ENCODE measurements at regions not wholly inside any gene's neighbourhood (a gene's known extent, or its start where the extent isn't known, plus 50 kb on each side); places are given as distances from the start of the nearest gene placed in this dataset.

DNA sequence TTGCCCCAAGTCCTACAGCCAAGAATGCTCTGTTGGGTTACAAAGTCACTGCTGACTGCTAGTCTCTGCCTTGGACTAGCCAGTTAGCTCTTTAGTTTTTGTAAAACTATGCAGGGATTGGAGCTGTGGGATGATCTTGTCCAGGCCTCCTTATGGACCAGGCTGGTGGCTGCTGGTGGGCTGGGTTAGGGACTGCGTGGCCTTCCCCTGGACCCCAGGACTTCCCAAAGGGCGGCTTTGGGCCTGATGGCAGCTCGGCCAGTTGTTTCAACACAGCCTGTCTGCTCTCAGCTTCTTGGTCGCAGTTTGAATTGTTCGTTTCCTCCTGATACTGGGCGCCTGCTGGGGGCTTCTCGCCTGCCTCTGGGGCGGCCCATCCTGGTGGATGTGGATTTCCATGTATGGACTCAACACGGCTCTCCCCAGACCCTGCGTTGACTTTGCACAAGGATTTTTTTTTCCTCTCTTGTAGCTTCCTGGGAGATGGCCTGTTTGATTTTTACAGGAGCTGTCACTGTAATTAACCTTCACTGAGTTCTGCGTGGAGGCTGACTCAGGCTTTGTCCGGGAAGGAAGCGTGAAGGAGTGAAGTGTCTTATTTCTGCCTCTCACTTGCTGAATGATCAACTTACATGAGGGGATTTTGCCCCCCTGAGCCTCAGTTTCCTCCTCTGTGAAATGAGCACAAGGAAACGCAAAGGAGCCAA is 91.9 kb upstream of the NEURL1B start:
- no peak for ATAC-seq
- H3K36me3 ChIP-seq (ENCODE audit: control insufficient read depth in 2 of 2, insufficient read depth in 2 of 2, low read length in 1 of 2), result no peaks in the 10 kb centered on the region
- ChIA-PET RAD21 (ENCODE audit: unreplicated experiment) (no interaction called here), CTCF (no interaction called here), POLR2A (no interaction called here), SMC1A (ENCODE audit: uncharacterized antibody, unreplicated experiment) (no interaction called here)
- H3K27me3 ChIP-seq (replicated peaks in 1 of 2; ENCODE audit: control insufficient read depth in 2 of 2, insufficient read depth in 2 of 2, low read length in 1 of 2), result peaks cover 0 to 3% of the 10 kb centered on the region in 2 experiments; a peak in 2 of 4 replicates
- no peak for FAIRE-seq
- H4K20me1 ChIP-seq (ENCODE audit: control insufficient read depth, insufficient read depth), result no peaks in the 10 kb centered on the region
- H3K79me2 ChIP-seq (ENCODE audit: control insufficient read depth, insufficient read depth, low read length), result no peaks in the 10 kb centered on the region
- no peaks in the 10 kb centered on the region for H3K9me3 ChIP-seq (replicated peaks; ENCODE audit: control insufficient read depth, insufficient read depth, low read length)
- H3K4me3 ChIP-seq, result no peak overlapping the region
- no peak overlapping the region for H3K9ac ChIP-seq (ENCODE audit: control insufficient read depth, insufficient read depth, low read length)
- in situ Hi-C loops (cut with MboI) (no loop called here), intact Hi-C loops (cut with micrococcal nuclease; ENCODE audit: unreplicated experiment) (no loop called here)
- H3K27ac ChIP-seq (ENCODE audit: control insufficient read depth, insufficient read depth), result no peak overlapping the region
- H3K4me2 ChIP-seq (ENCODE audit: control insufficient read depth, insufficient read depth), result no peak overlapping the region
- WGBS (ENCODE audit: insufficient coverage, insufficient replicate concordance, low lambda C conversion rate, missing lambda C conversion rate), result 19% methylated on average over 14 of the region's 14 CpGs
- H3K4me1 ChIP-seq (ENCODE audit: control insufficient read depth, insufficient read depth, low read length), result no peaks in the 10 kb centered on the region
- DNase-seq (ENCODE audit: low read depth, low spot score), result no peak
- no TSS peak for BruUV-seq (replicated peaks)
- no peak for TF ChIP-seq ESRRA (IDR thresholded peaks at IDR 0.05; ENCODE audit: low read length)
- TF ChIP-seq, protein P1, sequence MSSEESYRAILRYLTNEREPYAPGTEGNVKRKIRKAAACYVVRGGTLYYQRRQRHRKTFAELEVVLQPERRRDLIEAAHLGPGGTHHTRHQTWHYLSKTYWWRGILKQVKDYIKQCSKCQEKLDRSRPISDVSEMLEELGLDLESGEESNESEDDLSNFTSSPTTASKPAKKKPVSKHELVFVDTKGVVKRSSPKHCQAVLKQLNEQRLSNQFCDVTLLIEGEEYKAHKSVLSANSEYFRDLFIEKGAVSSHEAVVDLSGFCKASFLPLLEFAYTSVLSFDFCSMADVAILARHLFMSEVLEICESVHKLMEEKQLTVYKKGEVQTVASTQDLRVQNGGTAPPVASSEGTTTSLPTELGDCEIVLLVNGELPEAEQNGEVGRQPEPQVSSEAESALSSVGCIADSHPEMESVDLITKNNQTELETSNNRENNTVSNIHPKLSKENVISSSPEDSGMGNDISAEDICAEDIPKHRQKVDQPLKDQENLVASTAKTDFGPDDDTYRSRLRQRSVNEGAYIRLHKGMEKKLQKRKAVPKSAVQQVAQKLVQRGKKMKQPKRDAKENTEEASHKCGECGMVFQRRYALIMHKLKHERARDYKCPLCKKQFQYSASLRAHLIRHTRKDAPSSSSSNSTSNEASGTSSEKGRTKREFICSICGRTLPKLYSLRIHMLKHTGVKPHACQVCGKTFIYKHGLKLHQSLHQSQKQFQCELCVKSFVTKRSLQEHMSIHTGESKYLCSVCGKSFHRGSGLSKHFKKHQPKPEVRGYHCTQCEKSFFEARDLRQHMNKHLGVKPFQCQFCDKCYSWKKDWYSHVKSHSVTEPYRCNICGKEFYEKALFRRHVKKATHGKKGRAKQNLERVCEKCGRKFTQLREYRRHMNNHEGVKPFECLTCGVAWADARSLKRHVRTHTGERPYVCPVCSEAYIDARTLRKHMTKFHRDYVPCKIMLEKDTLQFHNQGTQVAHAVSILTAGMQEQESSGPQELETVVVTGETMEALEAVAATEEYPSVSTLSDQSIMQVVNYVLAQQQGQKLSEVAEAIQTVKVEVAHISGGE (CRISPR knock-in tag; IDR thresholded peaks at IDR 0.05), result no peak
- H2AFZ ChIP-seq (ENCODE audit: control insufficient read depth, low read depth, low read length), result no peak overlapping the region

DNA sequence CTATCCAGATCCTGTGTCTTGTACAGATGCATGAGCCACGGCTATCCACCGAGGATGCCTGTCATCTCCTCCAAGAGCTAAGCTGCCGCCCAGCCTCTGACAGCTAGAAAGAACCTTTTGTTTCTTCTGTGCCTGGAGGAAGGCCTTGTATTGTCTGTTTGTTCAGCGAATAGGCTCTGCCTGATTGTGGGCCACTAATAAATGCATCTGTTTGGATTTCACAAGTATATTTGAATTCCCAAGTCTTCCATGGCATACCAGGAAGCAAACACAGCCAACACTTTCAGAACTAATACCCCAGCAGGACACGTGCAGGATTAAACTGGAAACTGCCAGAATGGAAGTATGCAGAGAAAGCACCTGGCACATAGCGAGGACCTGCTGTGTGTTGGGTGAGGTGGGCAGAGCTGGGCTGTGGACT is 92.7 kb upstream of the NEURL1B start:
- in situ Hi-C loops (cut with MboI), result no loop called here
- TF ChIP-seq BCL11A (IDR thresholded peaks at IDR 0.05; ENCODE audit: low read depth, low read length) (no peak), CREM (IDR thresholded peaks at IDR 0.05; ENCODE audit: low read depth) (no peak), ZZZ3 (IDR thresholded peaks at IDR 0.05; ENCODE audit: control insufficient read depth, insufficient read length, low read depth) (no peak), JUNB (IDR thresholded peaks at IDR 0.05) (no peak), CBX3 (IDR thresholded peaks at IDR 0.05; ENCODE audit: borderline replicate concordance, low read depth) (no peak), SMC3 (IDR thresholded peaks at IDR 0.05; ENCODE audit: borderline replicate concordance, low read length) (no peak), ASH2L (IDR thresholded peaks at IDR 0.05; ENCODE audit: borderline replicate concordance, low read depth) (no peak)
- TF ChIP-seq, protein P2, sequence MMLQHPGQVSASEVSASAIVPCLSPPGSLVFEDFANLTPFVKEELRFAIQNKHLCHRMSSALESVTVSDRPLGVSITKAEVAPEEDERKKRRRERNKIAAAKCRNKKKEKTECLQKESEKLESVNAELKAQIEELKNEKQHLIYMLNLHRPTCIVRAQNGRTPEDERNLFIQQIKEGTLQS (IDR thresholded peaks at IDR 0.05; ENCODE audit: borderline replicate concordance, extremely low read depth, low read depth, low read length), result no peak
- TF ChIP-seq, protein P3, sequence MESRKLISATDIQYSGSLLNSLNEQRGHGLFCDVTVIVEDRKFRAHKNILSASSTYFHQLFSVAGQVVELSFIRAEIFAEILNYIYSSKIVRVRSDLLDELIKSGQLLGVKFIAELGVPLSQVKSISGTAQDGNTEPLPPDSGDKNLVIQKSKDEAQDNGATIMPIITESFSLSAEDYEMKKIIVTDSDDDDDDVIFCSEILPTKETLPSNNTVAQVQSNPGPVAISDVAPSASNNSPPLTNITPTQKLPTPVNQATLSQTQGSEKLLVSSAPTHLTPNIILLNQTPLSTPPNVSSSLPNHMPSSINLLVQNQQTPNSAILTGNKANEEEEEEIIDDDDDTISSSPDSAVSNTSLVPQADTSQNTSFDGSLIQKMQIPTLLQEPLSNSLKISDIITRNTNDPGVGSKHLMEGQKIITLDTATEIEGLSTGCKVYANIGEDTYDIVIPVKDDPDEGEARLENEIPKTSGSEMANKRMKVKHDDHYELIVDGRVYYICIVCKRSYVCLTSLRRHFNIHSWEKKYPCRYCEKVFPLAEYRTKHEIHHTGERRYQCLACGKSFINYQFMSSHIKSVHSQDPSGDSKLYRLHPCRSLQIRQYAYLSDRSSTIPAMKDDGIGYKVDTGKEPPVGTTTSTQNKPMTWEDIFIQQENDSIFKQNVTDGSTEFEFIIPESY (IDR thresholded peaks at IDR 0.05), result no peak

More for the DNA sequence above, 92.7 kb upstream of the NEURL1B start:
- DNase-seq (ENCODE audit: low read depth, low spot score), result no peak
- intact Hi-C loops (cut with micrococcal nuclease; ENCODE audit: unreplicated experiment), result no loop called here
- Histone ChIP-seq H3K4me1 (ENCODE audit: control insufficient read depth, insufficient read depth, low read length) (no peaks in the 10 kb centered on the region), H3K27me3 (replicated peaks in 1 of 2; ENCODE audit: control insufficient read depth in 2 of 2, insufficient read depth in 2 of 2, low read length in 1 of 2) (peaks cover 0 to 3% of the 10 kb centered on the region in 2 experiments; a peak in 2 of 4 replicates), H3K9me3 (replicated peaks; ENCODE audit: control insufficient read depth, insufficient read depth, low read length) (no peaks in the 10 kb centered on the region), H3K79me2 (ENCODE audit: control insufficient read depth, insufficient read depth, low read length) (no peaks in the 10 kb centered on the region), H4K20me1 (ENCODE audit: control insufficient read depth, insufficient read depth) (no peaks in the 10 kb centered on the region), H3K4me2 (ENCODE audit: control insufficient read depth, insufficient read depth) (no peak overlapping the region), H3K36me3 (ENCODE audit: control insufficient read depth in 2 of 2, insufficient read depth in 2 of 2, low read length in 1 of 2) (no peaks in the 10 kb centered on the region), H3K9ac (ENCODE audit: control insufficient read depth, insufficient read depth, low read length) (no peak overlapping the region), H2AFZ (ENCODE audit: control insufficient read depth, low read depth, low read length) (no peak overlapping the region), H3K27ac (ENCODE audit: control insufficient read depth, insufficient read depth) (no peak overlapping the region), H3K4me3 (no peak overlapping the region)
- BruUV-seq (replicated peaks), result no TSS peak
- ChIA-PET RAD21 (ENCODE audit: unreplicated experiment) (no interaction called here), CTCF (no interaction called here), SMC1A (ENCODE audit: uncharacterized antibody, unreplicated experiment) (interaction anchor here (0.6 kb wide), 1 partner anchor 11 kb away, joined by 3 read pairs; no protein-coding TSS in a partner anchor), POLR2A (no interaction called here)
- ATAC-seq, result no peak
- no peak for FAIRE-seq
- 13% methylated on average over 6 of the region's 6 CpGs for WGBS (ENCODE audit: insufficient coverage, insufficient replicate concordance, low lambda C conversion rate, missing lambda C conversion rate)

Measured in GM12878 (cell line).